ENCODE measurements at regions not wholly inside any gene's neighbourhood (a gene's known extent, or its start where the extent isn't known, plus 50 kb on each side); places are given as distances from the start of the nearest gene placed in this dataset.

GRCh38 chr9:11632691-11633090 lies 1019.9 kb upstream of the PTPRD start:
- TF ChIP-seq POLR2A (IDR thresholded peaks at IDR 0.05) (no peak), CTCF (IDR thresholded peaks at IDR 0.05) (no peak)

Data from heart left ventricle (tissue), 13 donors.